Mucosa of descending colon (tissue), 3 donors: ENCODE measurements at regions not wholly inside any gene's neighbourhood (a gene's known extent, or its start where the extent isn't known, plus 50 kb on each side); places are given as distances from the start of the nearest gene placed in this dataset.
"Not testable (repeated sequence)": the region's sequence is repeated elsewhere in the genome, so short reads cannot be mapped to it uniquely, and the experiment has no call there.

ENCODE experiments used
- ATAC-seq: fragments of 200-7000 bp; cut with Tn5 transposase; one replicate; pipeline ENCODE4 v1.9.1; 2020; ENCODE audit warnings: mild to moderate bottlenecking, moderate library complexity
- DNase-seq, 3 donors: peaks; one replicate each; pipeline ENCODE4 v3.0.0-alpha.2; 2020
- H3K36me3 ChIP-seq: fragments of 200-600 bp; one replicate; pipeline ENCODE4 v1.8.0; 2021; ENCODE audit warnings: low read depth, mild to moderate bottlenecking
- H3K4me1 ChIP-seq: fragments of 200-600 bp; one replicate; pipeline ENCODE4 v1.8.0; 2021; ENCODE audit warnings: low read depth, mild to moderate bottlenecking
- H3K4me3 ChIP-seq: fragments of 200-600 bp; one replicate; pipeline ENCODE4 v1.8.0; 2021; ENCODE audit warnings: mild to moderate bottlenecking
- H3K9me3 ChIP-seq: fragments of 200-600 bp; one replicate; pipeline ENCODE4 v1.8.0; 2021; ENCODE audit warnings: mild to moderate bottlenecking
- CTCF ChIP-seq: fragments of 200-600 bp; IDR thresholded peaks from one replicate; pipeline ENCODE4 v1.8.0; 2022; ENCODE audit warnings: antibody characterized with exemption, mild to moderate bottlenecking
- intact Hi-C, 2 donors: fragments of 100-400 bp; cut with DNase I in 1 of 2; cut with micrococcal nuclease in 1 of 2; formaldehyde crosslinking; loops; one replicate each; pipeline versions ENCODE4 v1.11.0 to v1.11.1; 2022; cut with DNase I, micrococcal nuclease
- donor health status: DM: no; HTN: no; CAD: no; lungs with moderate emphysema.
- donor health status: DM: no; HTN: no; CAD: no.
- donor health status: DM: no; HTN: yes; CAD: no.

- Histone ChIP-seq H3K4me3 (no peak overlapping the region), H3K4me1 (no peaks in the 10 kb centered on the region), H3K36me3 (no peaks in the 10 kb centered on the region), H3K9me3 (no peaks in the 10 kb centered on the region)
- no peak for TF ChIP-seq CTCF
- intact Hi-C loops, result no loop called here
- DNase-seq, result no peak
- no peak for ATAC-seq
Measured at GRCh38 chr5:9815051-9815450, 184.9 kb upstream of the TAS2R1 start.

GRCh38 chr5:9813305-9813704 lies 183.2 kb upstream of the TAS2R1 start:
- intact Hi-C loops, result no loop called here
- Histone ChIP-seq H3K9me3 (no peaks in the 10 kb centered on the region), H3K4me3 (no peak overlapping the region), H3K4me1 (no peaks in the 10 kb centered on the region), H3K36me3 (no peaks in the 10 kb centered on the region)
- no peak for ATAC-seq
- no peak for TF ChIP-seq CTCF
- no peak for DNase-seq

GRCh38 chr5:9807366-9807765 lies 177.2 kb upstream of the TAS2R1 start:
- H3K4me1 ChIP-seq, DNase-seq, H3K4me3 ChIP-seq, H3K36me3 ChIP-seq, ATAC-seq, H3K9me3 ChIP-seq, intact Hi-C loops: not testable (repeated sequence)

GRCh38 chr5:9801908-9802307 lies 171.8 kb upstream of the TAS2R1 start:
- Histone ChIP-seq H3K4me3 (no peak overlapping the region), H3K9me3 (no peaks in the 10 kb centered on the region), H3K36me3 (no peaks in the 10 kb centered on the region), H3K4me1 (no peaks in the 10 kb centered on the region)
- TF ChIP-seq CTCF, result no peak
- intact Hi-C loops, result no loop called here
- ATAC-seq (no peak), DNase-seq (no peak)

GRCh38 chr5:9799606-9800005 lies 169.5 kb upstream of the TAS2R1 start:
- ATAC-seq (no peak), DNase-seq (no peak)
- Histone ChIP-seq H3K9me3 (no peaks in the 10 kb centered on the region), H3K36me3 (no peaks in the 10 kb centered on the region), H3K4me1 (no peaks in the 10 kb centered on the region), H3K4me3 (no peak overlapping the region)
- intact Hi-C loops, result no loop called here
- no peak for TF ChIP-seq CTCF

- no peaks in the 10 kb centered on the region for H3K36me3 ChIP-seq
- intact Hi-C loops, result no loop called here
- no peak for ATAC-seq
Measured at GRCh38 chr5:9790276-9790675, 160.1 kb upstream of the TAS2R1 start.

More at GRCh38 chr5:9790276-9790675, 160.1 kb upstream of the TAS2R1 start:
- H3K9me3 ChIP-seq, result no peaks in the 10 kb centered on the region
- TF ChIP-seq CTCF, result no peak
- no peaks in the 10 kb centered on the region for H3K4me1 ChIP-seq
- no peak overlapping the region for H3K4me3 ChIP-seq
- no peak for DNase-seq
